Hepatocyte (in vitro differentiated cells): ENCODE measurements at regions not wholly inside any gene's neighbourhood (a gene's known extent, or its start where the extent isn't known, plus 50 kb on each side); places are given as distances from the start of the nearest gene placed in this dataset.

Source experiments
- DNase-seq: peaks from one replicate; pipeline ENCODE4 v3.0.0-alpha.2; 2016; ENCODE audit warnings: low spot score
- H2AFZ ChIP-seq: fragments of 200-600 bp; sonication (generic); 2 replicates; pipeline ENCODE4 v1.6.0; 2016; ENCODE audit warnings: antibody characterized with exemption, mild to moderate bottlenecking
- H3K27ac ChIP-seq: fragments of 200-600 bp; sonication (generic); 2 replicates; pipeline ENCODE4 v1.5.1; 2016; ENCODE audit warnings: mild to moderate bottlenecking
- H3K27me3 ChIP-seq: fragments of 200-600 bp; sonication (generic); 2 replicates; pipeline ENCODE4 v1.6.1; 2016
- H3K36me3 ChIP-seq: fragments of 200-600 bp; sonication (generic); replicated peaks from 2 replicates; pipeline ENCODE4 v1.5.1; 2016; ENCODE audit warnings: low read depth; ENCODE audit not compliant: insufficient read depth
- H3K4me1 ChIP-seq: fragments of 200-600 bp; sonication (generic); 2 replicates; pipeline ENCODE4 v1.5.1; 2016; ENCODE audit warnings: mild to moderate bottlenecking, moderate library complexity; ENCODE audit not compliant: insufficient read depth
- H3K4me2 ChIP-seq: fragments of 200-600 bp; sonication (generic); 2 replicates; pipeline ENCODE4 v1.6.0; 2016
- H3K4me3 ChIP-seq: fragments of 200-600 bp; sonication (generic); 2 replicates; pipeline ENCODE4 v1.5.1; 2016; ENCODE audit warnings: mild to moderate bottlenecking
- H3K79me2 ChIP-seq: fragments of 200-600 bp; sonication (generic); 2 replicates; pipeline ENCODE4 v1.6.0; 2017; ENCODE audit warnings: mild to moderate bottlenecking
- H3K9me2 ChIP-seq: fragments of 200-600 bp; sonication (generic); replicated peaks from 2 replicates; pipeline ENCODE4 v1.6.0; 2017; ENCODE audit warnings: mild to moderate bottlenecking; ENCODE audit not compliant: insufficient read depth
- H3K9me3 ChIP-seq: fragments of 200-600 bp; sonication (generic); 2 replicates; pipeline ENCODE4 v1.5.1; 2016; ENCODE audit warnings: low read depth, mild to moderate bottlenecking
- H4K20me1 ChIP-seq: fragments of 200-600 bp; sonication (generic); 2 replicates; pipeline ENCODE4 v1.6.0; 2016; ENCODE audit warnings: mild to moderate bottlenecking; ENCODE audit not compliant: insufficient read depth, poor library complexity, severe bottlenecking
- CTCF ChIP-seq: fragments of 200-600 bp; sonication (generic); IDR thresholded peaks from 2 replicates; pipeline ENCODE4 v1.5.1; 2016; ENCODE audit warnings: antibody characterized with exemption, mild to moderate bottlenecking; ENCODE audit not compliant: poor library complexity
- EZH2 ChIP-seq: fragments of 200-600 bp; sonication (generic); IDR thresholded peaks from 2 replicates; pipeline ENCODE4 v1.6.1; 2016; ENCODE audit warnings: antibody characterized with exemption, mild to moderate bottlenecking, borderline replicate concordance
- EZH2phosphoT487 ChIP-seq: fragments of 200-600 bp; sonication (generic); IDR thresholded peaks from one replicate; pipeline ENCODE4 v1.6.1; 2018; ENCODE audit warnings: antibody characterized with exemption, mild to moderate bottlenecking, low read depth, moderate library complexity; ENCODE audit not compliant: unreplicated experiment, severe bottlenecking
- WGBS: methylation state at CpG from one replicate; pipeline ENCODE4 v1.1.6; 2016; ENCODE audit warnings: low lambda C conversion rate; ENCODE audit errors: missing lambda C conversion rate; 5-methylcytosine and 5-hydroxymethylcytosine counted together

- Histone ChIP-seq H3K9me2 (no peaks in the 10 kb centered on the region), H3K36me3 (no peaks in the 10 kb centered on the region), H4K20me1 (no peaks in the 10 kb centered on the region), H3K4me1 (peaks cover 5% of the 10 kb centered on the region), H3K79me2 (no peaks in the 10 kb centered on the region), H3K9me3 (no peaks in the 10 kb centered on the region), H3K4me3 (no peak overlapping the region), H3K27ac (no peak overlapping the region), H2AFZ (no peak overlapping the region), H3K4me2 (no peak overlapping the region), H3K27me3 (peaks cover 4% of the 10 kb centered on the region)
- no peak for DNase-seq
- 77% methylated on average over 4 of the region's 4 CpGs for WGBS
- no peak for TF ChIP-seq EZH2phosphoT487
- TF ChIP-seq CTCF, result no peak
- no peak for TF ChIP-seq EZH2
Measured at GRCh38 chr6:111952821-111953540, 79.7 kb upstream of the FYN start.

DNA sequence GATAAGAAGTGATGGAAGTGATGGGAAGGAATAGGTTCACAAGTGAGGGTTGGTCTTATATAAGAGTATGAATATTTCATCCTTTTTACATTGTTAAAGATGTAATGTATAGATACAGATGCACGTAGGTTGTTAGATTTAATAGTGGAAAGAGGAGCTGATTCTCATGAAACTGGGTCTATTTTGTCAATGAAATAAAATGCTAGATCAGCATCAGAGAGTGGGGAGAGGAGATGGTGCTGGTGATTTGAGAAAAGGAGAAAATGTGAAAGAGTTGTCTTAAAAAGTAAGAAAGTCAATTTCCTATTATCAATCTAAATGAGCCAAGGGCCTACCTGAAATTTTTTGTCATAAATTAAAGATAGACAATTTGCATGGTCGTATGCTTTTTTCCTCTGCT lies 82.8 kb upstream of the FYN start:
- DNase-seq, result no peak
- TF ChIP-seq EZH2 (no peak), CTCF (no peak), EZH2phosphoT487 (no peak)
- 81% methylated on average over 2 of the region's 2 CpGs for WGBS

DNA sequence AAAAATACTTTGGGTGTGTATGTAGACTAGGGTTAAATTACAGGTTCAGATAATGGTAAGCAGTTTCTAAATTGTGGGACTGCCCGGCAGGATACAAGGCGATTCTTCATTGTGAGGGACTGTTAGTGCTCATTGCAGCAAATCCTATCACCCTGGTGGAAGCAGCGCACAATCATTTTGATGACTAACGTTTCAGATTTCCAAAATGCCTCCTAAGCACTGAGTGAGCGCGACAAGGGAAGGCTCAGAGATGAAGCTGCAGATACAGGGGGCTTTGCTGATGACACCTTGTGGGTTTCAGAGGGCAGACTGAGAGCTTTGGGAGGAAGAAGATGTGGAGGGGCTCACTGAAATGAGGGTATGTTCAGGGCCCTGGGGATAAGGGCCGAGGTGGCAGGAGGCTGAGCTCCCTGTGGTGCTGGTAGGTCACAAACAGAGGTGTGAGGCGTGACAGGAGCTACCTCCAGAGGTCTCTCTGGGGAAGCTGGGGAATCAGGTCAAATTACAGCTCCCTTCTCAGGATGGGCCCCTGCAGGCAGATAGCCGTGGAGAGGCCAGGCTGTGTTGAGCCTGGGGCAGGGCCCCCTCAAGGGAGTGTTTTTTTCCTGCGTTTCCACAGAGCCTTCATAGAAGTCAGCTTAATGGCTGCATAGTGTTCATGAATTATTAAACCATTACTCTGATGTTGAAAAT lies 84.5 kb upstream of the FYN start:
- H3K9me3 ChIP-seq, result no peaks in the 10 kb centered on the region
- H2AFZ ChIP-seq, result no peak overlapping the region
- WGBS, result 45% methylated on average over 10 of the region's 10 CpGs

More for the DNA sequence above, 82.8 kb upstream of the FYN start:
- no peaks in the 10 kb centered on the region for H3K79me2 ChIP-seq
- H4K20me1 ChIP-seq, result no peaks in the 10 kb centered on the region
- peaks cover 4% of the 10 kb centered on the region for H3K27me3 ChIP-seq
- no peak overlapping the region for H3K4me2 ChIP-seq
- H3K36me3 ChIP-seq, result no peaks in the 10 kb centered on the region
- H3K27ac ChIP-seq, result no peak overlapping the region
- H2AFZ ChIP-seq, result no peak overlapping the region
- peaks cover 5% of the 10 kb centered on the region for H3K4me1 ChIP-seq
- H3K9me3 ChIP-seq, result no peaks in the 10 kb centered on the region
- H3K4me3 ChIP-seq, result no peak overlapping the region
- no peaks in the 10 kb centered on the region for H3K9me2 ChIP-seq

More for the DNA sequence above, 84.5 kb upstream of the FYN start:
- H3K9me2 ChIP-seq, result no peaks in the 10 kb centered on the region
- TF ChIP-seq EZH2 (no peak), CTCF (no peak)
- no peaks in the 10 kb centered on the region for H3K36me3 ChIP-seq
- no peak overlapping the region for H3K27ac ChIP-seq
- H4K20me1 ChIP-seq, result no peaks in the 10 kb centered on the region
- peaks cover 2% of the 10 kb centered on the region for H3K27me3 ChIP-seq
- no peak overlapping the region for H3K4me3 ChIP-seq
- DNase-seq, result no peak
- H3K79me2 ChIP-seq, result no peaks in the 10 kb centered on the region
- H3K4me1 ChIP-seq, result no peaks in the 10 kb centered on the region
- H3K4me2 ChIP-seq, result no peak overlapping the region
